ENCODE measurements at regions not wholly inside any gene's neighbourhood (a gene's known extent, or its start where the extent isn't known, plus 50 kb on each side); places are given as distances from the start of the nearest gene placed in this dataset.

DNA sequence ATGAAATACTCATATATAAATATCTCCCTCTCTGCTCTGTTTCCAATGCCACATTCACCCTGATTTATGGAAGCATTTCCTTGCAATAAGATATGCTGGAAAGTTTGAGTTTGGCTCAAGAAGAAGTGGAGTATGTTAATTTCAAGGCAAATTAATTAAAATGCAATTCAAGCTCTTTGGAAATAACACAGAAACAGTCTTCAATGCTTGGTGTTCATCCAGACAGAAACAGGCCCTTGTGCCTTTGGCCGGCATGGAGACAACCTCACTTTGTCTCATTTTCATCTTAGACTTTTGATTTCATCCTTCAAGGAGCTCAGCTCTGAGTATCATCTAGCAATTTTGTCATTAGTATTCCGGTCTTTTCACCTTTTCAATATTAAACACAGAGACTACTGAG, 210.0 kb downstream of the C16orf95 start:
- TF ChIP-seq, protein P1, sequence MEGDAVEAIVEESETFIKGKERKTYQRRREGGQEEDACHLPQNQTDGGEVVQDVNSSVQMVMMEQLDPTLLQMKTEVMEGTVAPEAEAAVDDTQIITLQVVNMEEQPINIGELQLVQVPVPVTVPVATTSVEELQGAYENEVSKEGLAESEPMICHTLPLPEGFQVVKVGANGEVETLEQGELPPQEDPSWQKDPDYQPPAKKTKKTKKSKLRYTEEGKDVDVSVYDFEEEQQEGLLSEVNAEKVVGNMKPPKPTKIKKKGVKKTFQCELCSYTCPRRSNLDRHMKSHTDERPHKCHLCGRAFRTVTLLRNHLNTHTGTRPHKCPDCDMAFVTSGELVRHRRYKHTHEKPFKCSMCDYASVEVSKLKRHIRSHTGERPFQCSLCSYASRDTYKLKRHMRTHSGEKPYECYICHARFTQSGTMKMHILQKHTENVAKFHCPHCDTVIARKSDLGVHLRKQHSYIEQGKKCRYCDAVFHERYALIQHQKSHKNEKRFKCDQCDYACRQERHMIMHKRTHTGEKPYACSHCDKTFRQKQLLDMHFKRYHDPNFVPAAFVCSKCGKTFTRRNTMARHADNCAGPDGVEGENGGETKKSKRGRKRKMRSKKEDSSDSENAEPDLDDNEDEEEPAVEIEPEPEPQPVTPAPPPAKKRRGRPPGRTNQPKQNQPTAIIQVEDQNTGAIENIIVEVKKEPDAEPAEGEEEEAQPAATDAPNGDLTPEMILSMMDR (IDR thresholded peaks at IDR 0.05; ENCODE audit: insufficient read depth, low read depth, low read length), result no peak
- no peak for TF ChIP-seq EZH2 (IDR thresholded peaks at IDR 0.05; ENCODE audit: insufficient read depth, low read length)

Measured in astrocyte (in vitro differentiated cells and primary cell).